Neural cell (in vitro differentiated cells): ENCODE measurements at regions not wholly inside any gene's neighbourhood (a gene's known extent, or its start where the extent isn't known, plus 50 kb on each side); places are given as distances from the start of the nearest gene placed in this dataset.

ENCODE experiments used
- H2AFZ ChIP-seq: fragments of 200-600, 300-800 bp; sonication (generic), shearing (Covaris generic); 2 replicates; pipeline ENCODE4 v1.6.0; 2014; ENCODE audit warnings: low read depth, mild to moderate bottlenecking, antibody characterized with exemption, low read length, moderate library complexity
- H3F3A ChIP-seq: fragments of 200-600 bp; shearing (Covaris generic); 2 replicates; pipeline ENCODE4 v1.6.1; 2016; ENCODE audit warnings: mild to moderate bottlenecking, moderate library complexity, mixed read lengths, antibody characterized with exemption, low read length; ENCODE audit not compliant: insufficient read depth, poor library complexity, severe bottlenecking
- H3K27ac ChIP-seq: fragments of 200-600, 300-800 bp; sonication (generic), shearing (Covaris generic); 2 replicates; pipeline ENCODE4 v1.5.1; 2014; ENCODE audit warnings: mild to moderate bottlenecking, low read length, moderate library complexity
- H3K27me3 ChIP-seq: fragments of 300-800, 200-600 bp; sonication (generic), shearing (Covaris generic); 2 replicates; pipeline ENCODE4 v1.6.0; 2014; ENCODE audit warnings: mild to moderate bottlenecking, low read depth, low read length, moderate library complexity; ENCODE audit not compliant: insufficient read depth
- H3K36me3 ChIP-seq: fragments of 300-800, 200-600 bp; sonication (generic), shearing (Covaris generic); 2 replicates; pipeline ENCODE4 v1.5.1; 2014; ENCODE audit warnings: mild to moderate bottlenecking, antibody characterized with exemption, low read length, moderate library complexity; ENCODE audit not compliant: insufficient read depth
- H3K4me2 ChIP-seq: fragments of 300-800, 200-600 bp; sonication (generic), shearing (Covaris generic); 2 replicates; pipeline ENCODE4 v1.6.0; 2014; ENCODE audit warnings: mild to moderate bottlenecking, low read length
- H3K4me3 ChIP-seq: fragments of 300-800, 200-600 bp; sonication (generic), shearing (Covaris generic); 2 replicates; pipeline ENCODE4 v1.5.1; 2014; ENCODE audit warnings: mild to moderate bottlenecking, low read length, moderate library complexity
- H3K79me2 ChIP-seq: fragments of 200-600 bp; shearing (Covaris generic); replicated peaks from 2 replicates; pipeline ENCODE4 v1.6.0; 2014; ENCODE audit warnings: mild to moderate bottlenecking, low read length, moderate library complexity; ENCODE audit not compliant: insufficient read depth
- H3K9ac ChIP-seq: fragments of 300-800, 200-600 bp; sonication (generic), shearing (Covaris generic); 2 replicates; pipeline ENCODE4 v1.6.1; 2016; ENCODE audit warnings: mild to moderate bottlenecking, low read length, mixed read lengths
- H3K9me2 ChIP-seq: fragments of 200-600 bp; shearing (Covaris generic); 2 replicates; pipeline ENCODE4 v1.6.1; 2016; ENCODE audit warnings: mild to moderate bottlenecking, low read length, mixed read lengths; ENCODE audit not compliant: insufficient read depth
- H3K9me3 ChIP-seq: fragments of 200-600, 300-800 bp; sonication (generic), shearing (Covaris generic); 2 replicates; pipeline ENCODE4 v1.6.1; 2016; ENCODE audit warnings: mild to moderate bottlenecking, mixed run types, low read length, moderate library complexity, mixed read lengths
- H4K20me1 ChIP-seq: fragments of 200-600 bp; shearing (Covaris generic); 2 replicates; pipeline ENCODE4 v1.6.1; 2016; ENCODE audit warnings: mild to moderate bottlenecking, mixed run types; ENCODE audit not compliant: insufficient read depth
- CTCF ChIP-seq: fragments of 450-650 bp; IDR thresholded peaks from 2 replicates; pipeline ENCODE4 v1.5.1; 2014; ENCODE audit warnings: antibody characterized with exemption, mild to moderate bottlenecking, moderate library complexity; ENCODE audit not compliant: poor library complexity, severe bottlenecking
- EP300 ChIP-seq: fragments of 450-650 bp; conservative IDR thresholded peaks from 2 replicates; pipeline ENCODE4 v1.6.1; 2014; ENCODE audit warnings: antibody characterized with exemption, mild to moderate bottlenecking, moderate library complexity; ENCODE audit not compliant: poor library complexity, severe bottlenecking
- EZH2 ChIP-seq: fragments of 200-600, 300-800 bp; shearing (Covaris generic), sonication (generic); IDR thresholded peaks from 2 replicates; pipeline ENCODE4 v1.6.1; 2014; ENCODE audit warnings: antibody characterized with exemption, low read length, borderline replicate concordance, mild to moderate bottlenecking; ENCODE audit not compliant: insufficient read depth, poor library complexity, severe bottlenecking
- MXI1 ChIP-seq: fragments of 450-650 bp; conservative IDR thresholded peaks from 2 replicates; pipeline ENCODE4 v1.6.1; 2014; ENCODE audit warnings: antibody characterized with exemption, mild to moderate bottlenecking; ENCODE audit not compliant: poor library complexity, severe bottlenecking
- POLR2AphosphoS5 ChIP-seq: IDR thresholded peaks from 2 replicates; pipeline ENCODE4 v1.6.1; 2012
- RAD21 ChIP-seq: fragments of 450-650 bp; conservative IDR thresholded peaks from 2 replicates; pipeline ENCODE4 v1.6.1; 2014; ENCODE audit warnings: antibody characterized with exemption, mild to moderate bottlenecking, moderate library complexity
- REST ChIP-seq: IDR thresholded peaks from 2 replicates; pipeline ENCODE4 v1.6.1; 2012; ENCODE audit warnings: borderline replicate concordance
- SMC3 ChIP-seq: fragments of 450-650 bp; conservative IDR thresholded peaks from 2 replicates; pipeline ENCODE4 v1.6.1; 2014; ENCODE audit warnings: antibody characterized with exemption, mild to moderate bottlenecking, moderate library complexity; ENCODE audit not compliant: poor library complexity
- TAF1 ChIP-seq: IDR thresholded peaks from 2 replicates; pipeline ENCODE4 v1.6.1; 2012; ENCODE audit warnings: low read depth

GRCh38 chr9:20291201-20291600 lies 331.1 kb downstream of the MLLT3 start:
- Histone ChIP-seq H3K9ac (no peak overlapping the region), H3K9me3 (no peaks in the 10 kb centered on the region), H3K4me3 (no peak overlapping the region), H4K20me1 (no peaks in the 10 kb centered on the region), H3K79me2 (no peaks in the 10 kb centered on the region), H3F3A (no peaks in the 10 kb centered on the region), H3K9me2 (no peaks in the 10 kb centered on the region), H2AFZ (no peak overlapping the region), H3K4me2 (no peak overlapping the region), H3K27me3 (no peaks in the 10 kb centered on the region), H3K36me3 (no peaks in the 10 kb centered on the region), H3K27ac (no peak overlapping the region)
- TF ChIP-seq POLR2AphosphoS5 = no peak
- TF ChIP-seq MXI1 = no peak
- no peak for TF ChIP-seq RAD21
- no peak for TF ChIP-seq EP300
- no peak for TF ChIP-seq REST
- no peak for TF ChIP-seq EZH2
- no peak for TF ChIP-seq TAF1
- no peak for TF ChIP-seq SMC3
- no peak for TF ChIP-seq CTCF

GRCh38 chr9:20290257-20290656 lies 332.0 kb downstream of the MLLT3 start:
- Histone ChIP-seq H3K9me2 (no peaks in the 10 kb centered on the region), H3F3A (no peaks in the 10 kb centered on the region), H3K4me3 (no peak overlapping the region), H3K9me3 (no peaks in the 10 kb centered on the region), H3K27me3 (no peaks in the 10 kb centered on the region), H3K4me2 (no peak overlapping the region), H3K9ac (no peak overlapping the region), H3K27ac (no peak overlapping the region), H4K20me1 (no peaks in the 10 kb centered on the region), H2AFZ (no peak overlapping the region), H3K79me2 (no peaks in the 10 kb centered on the region), H3K36me3 (no peaks in the 10 kb centered on the region)
- no peak for TF ChIP-seq CTCF
- TF ChIP-seq SMC3 = no peak
- no peak for TF ChIP-seq TAF1
- no peak for TF ChIP-seq REST
- no peak for TF ChIP-seq RAD21
- TF ChIP-seq EP300 = no peak
- no peak for TF ChIP-seq POLR2AphosphoS5
- TF ChIP-seq MXI1 = no peak
- TF ChIP-seq EZH2 = no peak
